ENCODE measurements at regions not wholly inside any gene's neighbourhood (a gene's known extent, or its start where the extent isn't known, plus 50 kb on each side); places are given as distances from the start of the nearest gene placed in this dataset.
"Not testable (repeated sequence)": the region's sequence is repeated elsewhere in the genome, so short reads cannot be mapped to it uniquely, and the experiment has no call there.

GRCh38 chr16:22659933-22660332 lies 149.2 kb downstream of the NPIPB5 start:
- no peak for DNase-seq

- no peak for DNase-seq
Observed at GRCh38 chr16:22660441-22661160, 149.9 kb downstream of the NPIPB5 start.

- no peak for DNase-seq
Observed at GRCh38 chr16:22661161-22661647, 150.5 kb downstream of the NPIPB5 start.

- not testable (repeated sequence) for DNase-seq
Observed at GRCh38 chr16:22662958-22663357, 151.0 kb upstream of the HS3ST2 start.

- no peak for DNase-seq
Observed at GRCh38 chr16:22663389-22664064, 150.4 kb upstream of the HS3ST2 start.

GRCh38 chr16:22664132-22664531 lies 149.8 kb upstream of the HS3ST2 start:
- no peak for DNase-seq

GRCh38 chr16:22664561-22664997 lies 149.4 kb upstream of the HS3ST2 start:
- DNase-seq, result no peak

GRCh38 chr16:22665048-22665797 lies 148.7 kb upstream of the HS3ST2 start:
- no peak for DNase-seq

- DNase-seq, result no peak
Observed at GRCh38 chr16:22665803-22666202, 148.2 kb upstream of the HS3ST2 start.

- DNase-seq, result no peak
Observed at GRCh38 chr16:22668318-22668717, 145.6 kb upstream of the HS3ST2 start.

- no peak for DNase-seq
Observed at GRCh38 chr16:22670044-22670536, 143.9 kb upstream of the HS3ST2 start.

GRCh38 chr16:22670551-22671041 lies 143.4 kb upstream of the HS3ST2 start:
- peak; percentile 31 for DNase-seq

- no peak for DNase-seq
Observed at GRCh38 chr16:22671301-22672076, 142.5 kb upstream of the HS3ST2 start.

GRCh38 chr16:22672830-22673210 lies 141.1 kb upstream of the HS3ST2 start:
- no peak for DNase-seq

- no peak for DNase-seq
Observed at GRCh38 chr16:22673421-22673831, 140.5 kb upstream of the HS3ST2 start.

- DNase-seq, result no peak
Observed at GRCh38 chr16:22674832-22675191, 139.2 kb upstream of the HS3ST2 start.

GRCh38 chr16:22675745-22676540 lies 138.0 kb upstream of the HS3ST2 start:
- no peak for DNase-seq

GRCh38 chr16:22677024-22677830 lies 136.7 kb upstream of the HS3ST2 start:
- DNase-seq, result no peak

GRCh38 chr16:22678311-22678710 lies 135.7 kb upstream of the HS3ST2 start:
- no peak for DNase-seq

GRCh38 chr16:22681554-22682291 lies 132.2 kb upstream of the HS3ST2 start:
- no peak for DNase-seq
